NCI-H1694 treated with DMSO at 0.1 percent for 48 hours (cell line): ENCODE measurements at regions not wholly inside any gene's neighbourhood (a gene's known extent, or its start where the extent isn't known, plus 50 kb on each side); places are given as distances from the start of the nearest gene placed in this dataset.
"Not testable (repeated sequence)": the region's sequence is repeated elsewhere in the genome, so short reads cannot be mapped to it uniquely, and the experiment has no call there.

ENCODE experiments used
- DNase-seq: peaks from one replicate; lab custom pipeline; 2025; lab: John Stamatoyannopoulos, UW

- not testable (repeated sequence) for DNase-seq
These were observed 150.6 kb upstream of the ANKFN1 start for GRCh38 chr17:56002656-56003055.

GRCh38 chr17:56009795-56010651, 143.3 kb upstream of the ANKFN1 start:
- DNase-seq: no peak

- DNase-seq: no peak
These were observed 141.7 kb upstream of the ANKFN1 start for GRCh38 chr17:56011406-56012131.

- no peak for DNase-seq
These were observed 135.1 kb upstream of the ANKFN1 start for GRCh38 chr17:56018211-56018610.

GRCh38 chr17:56020369-56020768, 132.9 kb upstream of the ANKFN1 start:
- DNase-seq: no peak

- no peak for DNase-seq
These were observed 131.5 kb upstream of the ANKFN1 start for GRCh38 chr17:56021681-56022190.

- DNase-seq: no peak
These were observed 129.4 kb upstream of the ANKFN1 start for GRCh38 chr17:56023851-56024250.

- no peak for DNase-seq
These were observed 126.4 kb upstream of the ANKFN1 start for GRCh38 chr17:56026915-56027314.

- DNase-seq: no peak
These were observed 124.4 kb upstream of the ANKFN1 start for GRCh38 chr17:56028837-56029236.

GRCh38 chr17:56030009-56030624, 123.2 kb upstream of the ANKFN1 start:
- no peak for DNase-seq

GRCh38 chr17:56031636-56032035, 121.6 kb upstream of the ANKFN1 start:
- no peak for DNase-seq

GRCh38 chr17:56034197-56034635, 119.1 kb upstream of the ANKFN1 start:
- no peak for DNase-seq

- DNase-seq: no peak
These were observed 115.1 kb upstream of the ANKFN1 start for GRCh38 chr17:56038131-56038530.

GRCh38 chr17:56045872-56046271, 107.4 kb upstream of the ANKFN1 start:
- DNase-seq: no peak

GRCh38 chr17:56047331-56047730, 105.9 kb upstream of the ANKFN1 start:
- DNase-seq: peak; percentile 4

GRCh38 chr17:56057869-56058268, 95.4 kb upstream of the ANKFN1 start:
- no peak for DNase-seq

- DNase-seq: no peak
These were observed 88.8 kb upstream of the ANKFN1 start for GRCh38 chr17:56064506-56064905.

GRCh38 chr17:56074361-56074890, 78.8 kb upstream of the ANKFN1 start:
- DNase-seq: peak; percentile 68

- DNase-seq: no peak
These were observed 76.3 kb upstream of the ANKFN1 start for GRCh38 chr17:56076980-56077379.

- no peak for DNase-seq
These were observed 69.8 kb upstream of the ANKFN1 start for GRCh38 chr17:56083475-56083874.

GRCh38 chr17:56085576-56086267, 67.6 kb upstream of the ANKFN1 start:
- no peak for DNase-seq

- no peak for DNase-seq
These were observed 66.1 kb upstream of the ANKFN1 start for GRCh38 chr17:56087199-56087598.
